SU-DHL-6 (cell line): ENCODE measurements at regions not wholly inside any gene's neighbourhood (a gene's known extent, or its start where the extent isn't known, plus 50 kb on each side); places are given as distances from the start of the nearest gene placed in this dataset.

Source experiments
- EZH2phosphoT487 ChIP-seq: fragments of 200-600 bp; sonication (generic), shearing (Covaris generic); conservative IDR thresholded peaks from 2 replicates; pipeline ENCODE4 v1.6.1; 2018; ENCODE audit warnings: mild to moderate bottlenecking, antibody characterized with exemption, low read length, moderate library complexity, mixed read lengths
- TF ChIP-seq, protein P1 (sequence below): fragments of 200-600 bp; sonication (generic); IDR thresholded peaks from one replicate; pipeline ENCODE4 v1.5.1; 2017; ENCODE audit warnings: antibody characterized with exemption, mild to moderate bottlenecking, low read length, moderate library complexity; ENCODE audit not compliant: insufficient read depth, poor library complexity, severe bottlenecking

DNA sequence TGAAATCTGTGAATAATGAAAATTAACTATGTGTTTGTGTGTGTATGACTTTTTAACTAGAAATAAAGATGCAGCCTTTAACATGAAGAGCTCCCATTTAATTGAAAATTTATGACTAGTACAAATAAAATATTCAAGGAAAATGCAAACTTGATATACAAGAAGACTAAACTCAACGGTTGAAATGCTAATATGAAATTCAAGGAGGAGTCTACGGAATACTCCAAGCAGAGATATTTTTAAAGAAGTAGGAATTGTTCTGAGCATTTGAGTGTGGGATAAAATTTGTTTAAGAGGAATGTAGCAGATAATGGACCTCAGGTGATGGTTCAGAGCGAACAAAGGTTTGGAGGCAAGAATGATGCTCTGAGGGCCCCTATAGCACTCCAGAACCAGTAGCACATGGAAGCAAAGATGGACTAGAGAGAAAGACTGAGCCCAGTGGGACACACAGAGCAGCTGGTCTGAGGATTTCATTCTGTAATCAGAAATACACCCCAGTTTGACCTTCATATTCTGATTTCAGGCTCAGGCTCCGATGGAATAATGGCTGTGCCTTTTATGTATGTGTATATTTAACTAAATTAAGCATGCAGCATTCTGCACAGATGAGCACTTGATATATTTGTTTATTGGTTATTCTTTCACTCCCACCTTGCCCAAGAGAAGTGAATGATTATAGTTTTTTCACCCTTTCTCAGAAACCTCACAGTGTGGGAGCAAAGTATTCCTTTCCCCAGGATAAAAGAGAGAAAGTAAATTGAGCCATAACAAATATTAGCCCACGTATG lies 227.1 kb downstream of the ZPLD1 start:
- TF ChIP-seq, protein P1, sequence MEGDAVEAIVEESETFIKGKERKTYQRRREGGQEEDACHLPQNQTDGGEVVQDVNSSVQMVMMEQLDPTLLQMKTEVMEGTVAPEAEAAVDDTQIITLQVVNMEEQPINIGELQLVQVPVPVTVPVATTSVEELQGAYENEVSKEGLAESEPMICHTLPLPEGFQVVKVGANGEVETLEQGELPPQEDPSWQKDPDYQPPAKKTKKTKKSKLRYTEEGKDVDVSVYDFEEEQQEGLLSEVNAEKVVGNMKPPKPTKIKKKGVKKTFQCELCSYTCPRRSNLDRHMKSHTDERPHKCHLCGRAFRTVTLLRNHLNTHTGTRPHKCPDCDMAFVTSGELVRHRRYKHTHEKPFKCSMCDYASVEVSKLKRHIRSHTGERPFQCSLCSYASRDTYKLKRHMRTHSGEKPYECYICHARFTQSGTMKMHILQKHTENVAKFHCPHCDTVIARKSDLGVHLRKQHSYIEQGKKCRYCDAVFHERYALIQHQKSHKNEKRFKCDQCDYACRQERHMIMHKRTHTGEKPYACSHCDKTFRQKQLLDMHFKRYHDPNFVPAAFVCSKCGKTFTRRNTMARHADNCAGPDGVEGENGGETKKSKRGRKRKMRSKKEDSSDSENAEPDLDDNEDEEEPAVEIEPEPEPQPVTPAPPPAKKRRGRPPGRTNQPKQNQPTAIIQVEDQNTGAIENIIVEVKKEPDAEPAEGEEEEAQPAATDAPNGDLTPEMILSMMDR, result no peak
- no peak for TF ChIP-seq EZH2phosphoT487
